ENCODE measurements at regions not wholly inside any gene's neighbourhood (a gene's known extent, or its start where the extent isn't known, plus 50 kb on each side); places are given as distances from the start of the nearest gene placed in this dataset.

GRCh38 chr3:173199568-173199967 is 58.5 kb upstream of the SPATA16 start:
- no peak for TF ChIP-seq YY1 (IDR thresholded peaks at IDR 0.05; ENCODE audit: low read depth)
- no peak for TF ChIP-seq FOXM1 (IDR thresholded peaks at IDR 0.05; ENCODE audit: borderline replicate concordance, low read depth)
- TF ChIP-seq REST (IDR thresholded peaks at IDR 0.05; ENCODE audit: low read depth), result no peak
- TF ChIP-seq EP300 (IDR thresholded peaks at IDR 0.05; ENCODE audit: borderline replicate concordance), result no peak
- no peak for TF ChIP-seq NFIC (IDR thresholded peaks at IDR 0.05)
- TF ChIP-seq USF1 (IDR thresholded peaks at IDR 0.05), result no peak
- TF ChIP-seq CREB1 (IDR thresholded peaks at IDR 0.05; ENCODE audit: low read depth), result no peak
- TF ChIP-seq TEAD4 (IDR thresholded peaks at IDR 0.05), result no peak
- no peak for TF ChIP-seq RAD21 (IDR thresholded peaks at IDR 0.05; ENCODE audit: low read depth)
- TF ChIP-seq CEBPB (IDR thresholded peaks at IDR 0.05), result no peak
- TF ChIP-seq TCF12 (IDR thresholded peaks at IDR 0.05; ENCODE audit: low read depth), result no peak
- TF ChIP-seq EGR1 (IDR thresholded peaks at IDR 0.05), result no peak
- TF ChIP-seq TAF1 (IDR thresholded peaks at IDR 0.05; ENCODE audit: low read depth), result no peak
- TF ChIP-seq ZBTB7A (IDR thresholded peaks at IDR 0.05; ENCODE audit: low read depth), result no peak
- TF ChIP-seq MAX (IDR thresholded peaks at IDR 0.05), result no peak

- TF ChIP-seq REST (IDR thresholded peaks at IDR 0.05; ENCODE audit: low read depth) (no peak), CREB1 (IDR thresholded peaks at IDR 0.05; ENCODE audit: low read depth) (no peak), EP300 (IDR thresholded peaks at IDR 0.05; ENCODE audit: borderline replicate concordance) (no peak), TEAD4 (IDR thresholded peaks at IDR 0.05) (no peak), ZBTB7A (IDR thresholded peaks at IDR 0.05; ENCODE audit: low read depth) (no peak), USF1 (IDR thresholded peaks at IDR 0.05) (no peak), YY1 (IDR thresholded peaks at IDR 0.05; ENCODE audit: low read depth) (no peak), TCF12 (IDR thresholded peaks at IDR 0.05; ENCODE audit: low read depth) (no peak), EGR1 (IDR thresholded peaks at IDR 0.05) (no peak), CEBPB (IDR thresholded peaks at IDR 0.05) (no peak), MAX (IDR thresholded peaks at IDR 0.05) (no peak), RAD21 (IDR thresholded peaks at IDR 0.05; ENCODE audit: low read depth) (no peak), TAF1 (IDR thresholded peaks at IDR 0.05; ENCODE audit: low read depth) (no peak)
Observed at GRCh38 chr3:173191611-173192010, 50.6 kb upstream of the SPATA16 start.
